Frontal cortex (tissue), 3 donors: ENCODE measurements at regions not wholly inside any gene's neighbourhood (a gene's known extent, or its start where the extent isn't known, plus 50 kb on each side); places are given as distances from the start of the nearest gene placed in this dataset.

Experiments
- DNase-seq, 2 donors: peaks; one replicate each; pipeline ENCODE4 v3.0.0; 2012; ENCODE audit warnings: low spot score in 2 of 2
- FAIRE-seq: peaks from 2 replicates; lab custom pipeline; 2012; peaks lifted over from hg19 to GRCh38; lab: Jason Lieb, UNC
- donor health status: control.
- donor health status: control.
- donor health status: control.

DNA sequence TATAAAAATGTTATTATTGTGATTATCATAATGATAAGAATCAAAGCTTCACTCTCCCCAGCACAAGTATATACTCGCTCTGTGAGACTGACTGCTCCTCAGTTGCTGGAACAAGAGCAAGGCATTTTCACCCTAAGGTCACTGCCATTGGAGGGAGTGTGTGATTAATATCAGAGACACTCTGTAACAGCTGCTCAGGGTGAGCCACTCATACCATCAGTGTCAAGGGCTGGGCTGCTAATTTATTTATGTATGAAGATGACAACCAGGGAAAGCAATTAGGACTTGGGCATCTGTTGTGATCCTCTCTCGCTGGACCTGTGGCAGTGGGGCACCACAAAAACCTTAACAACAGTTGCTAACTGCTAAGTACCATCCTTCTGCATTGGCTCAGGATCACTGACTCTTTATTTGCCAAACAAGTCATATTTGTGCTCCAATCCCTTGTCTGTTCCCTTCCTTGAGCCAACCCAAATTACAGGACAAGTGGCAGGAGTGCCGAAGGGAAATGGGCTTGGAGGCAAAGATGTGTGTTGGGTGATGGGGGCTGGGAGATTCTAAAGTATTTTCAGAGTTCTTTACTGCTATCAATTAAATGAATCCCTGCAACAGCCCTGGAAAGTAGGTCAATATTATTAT lies 297.5 kb upstream of the STT3B start:
- FAIRE-seq: no peak
- DNase-seq: no peak

DNA sequence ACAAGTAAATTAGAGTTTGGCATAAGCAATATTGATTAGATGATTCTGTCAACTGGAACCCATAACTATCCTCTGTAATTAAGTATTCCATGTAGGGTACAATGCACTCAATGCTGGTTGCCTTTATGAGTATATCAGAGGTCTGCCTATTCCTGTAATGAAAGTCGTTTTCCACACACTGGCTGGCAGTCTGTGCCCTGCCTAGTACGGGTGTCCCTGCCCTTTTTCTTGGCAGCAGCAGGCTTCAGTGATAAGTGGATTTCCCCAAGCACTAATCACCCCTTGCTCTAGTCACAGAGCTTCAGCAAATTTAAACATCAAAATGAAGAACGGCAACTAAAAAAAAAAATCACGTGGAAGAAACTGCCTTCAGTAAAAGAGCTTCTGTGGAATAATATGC lies 294.8 kb upstream of the STT3B start:
- no peak for DNase-seq
- FAIRE-seq: no peak

DNA sequence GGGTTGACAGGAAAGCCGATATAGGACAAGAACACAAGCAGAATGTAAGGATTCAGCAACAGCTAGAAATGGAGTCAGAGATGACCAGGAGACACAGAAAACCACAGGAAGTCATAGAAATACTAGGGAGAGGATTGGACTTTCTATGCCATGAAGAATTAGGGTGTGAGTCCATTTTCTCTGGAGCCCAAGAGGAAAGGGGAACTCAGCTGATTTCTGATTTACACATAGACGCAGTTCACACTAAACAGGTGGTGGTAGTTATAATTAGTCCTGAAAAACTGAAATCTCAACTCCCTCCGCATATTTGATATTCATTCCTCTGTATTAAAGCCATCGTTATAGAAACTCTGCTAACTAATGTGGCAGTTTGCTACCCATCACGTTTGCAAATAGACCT lies 292.7 kb upstream of the STT3B start:
- no peak for DNase-seq
- no peak for FAIRE-seq

DNA sequence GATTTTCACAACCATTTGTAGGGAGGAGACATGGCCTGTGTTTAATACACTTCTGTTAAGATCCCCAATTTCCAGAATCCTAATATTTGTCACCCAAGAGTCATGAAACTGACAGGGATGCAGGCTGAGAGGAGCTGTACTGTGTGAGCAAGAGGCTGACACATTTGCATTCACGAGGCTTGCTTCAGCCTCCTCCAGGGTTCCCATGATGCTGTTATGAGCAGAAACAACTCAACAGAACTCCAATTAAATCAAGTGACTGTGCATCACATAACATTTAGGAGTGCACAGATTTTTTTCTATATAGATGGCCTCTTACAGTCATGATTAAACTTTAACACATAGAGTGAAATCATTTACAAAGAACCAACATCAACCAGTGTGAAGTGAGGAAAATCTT lies 292.3 kb upstream of the STT3B start:
- FAIRE-seq (no peak), DNase-seq (no peak)

- DNase-seq: no peak
- FAIRE-seq: no peak
These were observed 291.9 kb upstream of the STT3B start for GRCh38 chr3:31240874-31241273.

- DNase-seq: no peak
- FAIRE-seq: no peak
These were observed 291.2 kb upstream of the STT3B start for GRCh38 chr3:31241533-31241932.

DNA sequence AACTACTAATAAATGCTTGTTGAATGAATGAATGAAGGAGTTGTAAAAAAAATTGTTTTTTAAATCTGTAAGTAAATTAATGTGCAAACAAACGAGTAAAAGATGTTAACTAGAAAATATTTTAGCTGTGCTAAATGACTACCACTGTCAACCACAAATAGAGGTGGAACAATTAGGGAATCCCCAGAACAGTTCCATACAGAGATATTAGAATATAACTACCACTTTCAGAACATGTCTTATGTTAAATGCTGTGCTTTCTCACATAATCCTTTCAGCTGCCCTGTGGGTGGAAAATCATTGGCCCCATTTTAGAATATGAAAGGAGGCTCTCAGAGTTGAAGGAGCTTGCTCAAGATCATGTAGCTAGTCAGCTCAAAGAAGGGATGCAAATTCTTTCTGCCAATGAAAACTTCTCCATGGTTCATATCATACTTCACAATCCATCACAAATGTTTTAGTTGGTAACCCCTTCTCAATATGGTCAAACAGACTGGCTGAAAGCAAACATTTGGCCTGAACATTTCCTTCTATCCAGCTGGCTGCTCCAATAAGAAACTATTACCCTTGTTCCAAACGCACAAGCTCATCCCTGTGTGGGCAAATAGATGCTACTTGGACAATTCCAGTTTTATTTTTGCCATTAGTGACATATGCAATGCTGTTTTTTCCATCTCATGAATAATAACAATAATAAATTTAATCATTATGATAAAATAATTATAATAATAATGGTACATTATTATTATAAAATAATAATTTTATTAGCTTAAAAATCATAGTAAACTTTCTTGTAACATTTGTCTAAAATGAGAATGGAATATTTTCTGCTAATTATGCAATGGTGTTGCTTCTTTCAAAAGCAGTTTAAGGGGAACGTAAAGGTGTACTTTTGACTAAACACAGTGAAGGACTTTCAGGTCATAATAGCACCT lies 290.4 kb upstream of the STT3B start:
- FAIRE-seq (no peak), DNase-seq (no peak)

DNA sequence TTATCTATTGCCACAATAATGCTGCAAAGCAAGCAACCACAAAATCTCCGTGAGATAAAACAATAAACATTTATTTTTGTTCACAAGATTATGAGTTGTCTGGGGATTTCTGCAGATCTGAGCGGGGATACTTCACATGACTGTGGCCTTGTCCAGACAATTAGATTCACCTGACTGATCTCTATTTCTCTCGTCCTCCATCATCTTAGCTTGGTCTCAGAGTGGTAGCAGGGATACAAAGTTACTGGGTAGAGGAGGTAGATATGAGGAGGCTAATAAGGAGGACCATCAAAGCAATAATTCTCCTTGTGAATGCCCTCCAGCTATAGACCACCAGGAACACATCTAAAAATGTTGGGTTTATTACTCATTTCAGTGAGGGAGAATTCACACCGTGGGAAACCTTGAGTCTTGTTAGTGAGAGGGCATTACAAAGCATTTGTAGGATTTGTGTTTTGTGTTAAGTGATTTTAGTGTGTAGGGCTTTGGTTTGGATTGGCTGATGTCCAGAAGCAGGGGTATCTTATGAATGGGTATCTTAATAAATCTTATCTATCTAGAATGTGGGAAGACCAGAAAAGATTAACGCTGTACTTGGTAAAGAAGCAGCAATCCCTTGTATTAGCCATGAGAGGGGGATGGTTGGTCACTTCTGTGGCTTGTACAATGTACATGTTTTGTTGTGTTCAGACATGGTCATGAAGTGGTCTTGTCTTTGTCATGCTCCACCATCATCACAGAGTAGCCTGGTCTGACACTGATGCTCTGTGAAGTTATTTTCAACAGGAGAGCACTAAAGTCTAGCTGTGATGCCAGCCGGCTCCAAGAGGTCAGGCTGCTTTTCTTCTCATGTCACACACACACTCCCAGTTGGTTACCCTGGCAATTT lies 287.6 kb upstream of the STT3B start:
- DNase-seq (no peak), FAIRE-seq (no peak)

GRCh38 chr3:31246293-31247062 lies 286.2 kb upstream of the STT3B start:
- DNase-seq (no peak), FAIRE-seq (no peak)

DNA sequence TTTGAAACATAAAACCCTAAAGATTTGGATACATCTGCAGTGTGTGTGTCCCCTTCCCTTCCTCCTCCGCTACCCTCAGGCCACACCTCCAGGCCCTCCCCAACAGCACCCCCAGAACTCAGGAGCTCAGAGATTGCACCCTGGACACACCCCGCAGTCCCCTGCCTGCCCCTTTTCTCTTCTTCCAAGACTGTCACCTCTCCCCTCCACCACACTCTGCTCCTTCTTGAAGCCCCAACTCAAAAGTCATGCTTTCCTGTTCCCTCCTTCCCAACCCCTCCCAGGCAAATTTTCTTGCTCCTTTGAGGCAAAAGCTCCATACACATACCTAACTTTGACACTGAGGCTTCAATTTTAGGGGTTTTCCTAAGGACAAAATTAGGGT lies 285.7 kb upstream of the STT3B start:
- no peak for FAIRE-seq

DNA sequence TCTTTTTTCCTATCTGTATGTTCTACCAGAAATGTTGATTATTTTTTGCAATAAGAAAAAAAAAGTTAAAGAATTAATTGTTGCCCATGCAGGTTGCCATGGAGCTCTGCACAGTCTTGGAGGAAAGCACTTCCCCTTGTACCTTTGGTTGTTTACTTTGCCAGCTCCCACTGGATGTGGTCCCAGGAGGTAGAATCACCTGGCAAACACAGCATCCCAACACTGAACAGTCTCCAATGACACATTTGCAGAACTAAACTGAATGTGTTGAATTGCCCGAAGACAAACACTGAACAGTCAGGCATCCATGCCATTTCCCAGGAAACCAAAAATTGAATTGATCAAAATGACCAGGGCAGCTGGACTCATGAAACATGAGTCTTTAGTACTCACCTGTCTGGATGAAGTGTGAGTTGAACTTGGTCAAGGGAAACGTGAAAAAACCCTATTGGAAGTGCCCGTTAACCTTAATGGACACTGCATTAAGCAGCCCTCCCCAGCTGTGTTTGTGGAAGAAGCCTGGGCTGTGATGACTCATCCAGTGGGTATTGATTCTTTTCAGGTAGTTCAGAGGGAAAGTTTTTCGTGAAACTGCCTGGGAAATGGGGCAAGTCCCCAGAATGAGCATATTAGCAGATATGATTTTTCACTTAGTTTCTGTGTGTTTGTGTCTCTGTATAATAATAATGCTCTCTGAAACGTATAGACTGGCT lies 284.7 kb upstream of the STT3B start:
- no peak for DNase-seq
- no peak for FAIRE-seq

More for the DNA sequence above, 285.7 kb upstream of the STT3B start:
- DNase-seq: no peak

DNA sequence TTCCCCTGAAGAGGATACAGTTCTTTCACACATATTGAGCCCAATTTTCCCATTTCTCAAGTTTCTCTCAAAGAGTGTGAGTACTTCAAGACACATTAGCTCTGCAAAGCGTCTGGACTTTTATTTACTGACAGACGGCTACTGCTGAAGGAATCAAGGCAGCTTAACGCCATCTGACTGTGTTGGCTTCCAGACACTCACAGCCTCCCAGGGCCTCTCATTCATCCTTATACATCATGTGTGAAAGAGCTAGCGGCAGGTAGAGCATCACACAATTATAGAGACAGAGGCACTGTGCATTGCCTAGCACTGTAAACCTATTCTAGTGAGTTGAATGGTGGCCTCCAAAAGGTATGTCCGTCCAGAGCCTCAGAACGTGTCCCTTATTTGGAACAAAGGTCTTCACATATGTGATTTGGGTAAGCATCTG lies 284.1 kb upstream of the STT3B start:
- no peak for DNase-seq
- FAIRE-seq: no peak

- DNase-seq (no peak), FAIRE-seq (no peak)
These were observed 283.2 kb upstream of the STT3B start for GRCh38 chr3:31249545-31249944.

DNA sequence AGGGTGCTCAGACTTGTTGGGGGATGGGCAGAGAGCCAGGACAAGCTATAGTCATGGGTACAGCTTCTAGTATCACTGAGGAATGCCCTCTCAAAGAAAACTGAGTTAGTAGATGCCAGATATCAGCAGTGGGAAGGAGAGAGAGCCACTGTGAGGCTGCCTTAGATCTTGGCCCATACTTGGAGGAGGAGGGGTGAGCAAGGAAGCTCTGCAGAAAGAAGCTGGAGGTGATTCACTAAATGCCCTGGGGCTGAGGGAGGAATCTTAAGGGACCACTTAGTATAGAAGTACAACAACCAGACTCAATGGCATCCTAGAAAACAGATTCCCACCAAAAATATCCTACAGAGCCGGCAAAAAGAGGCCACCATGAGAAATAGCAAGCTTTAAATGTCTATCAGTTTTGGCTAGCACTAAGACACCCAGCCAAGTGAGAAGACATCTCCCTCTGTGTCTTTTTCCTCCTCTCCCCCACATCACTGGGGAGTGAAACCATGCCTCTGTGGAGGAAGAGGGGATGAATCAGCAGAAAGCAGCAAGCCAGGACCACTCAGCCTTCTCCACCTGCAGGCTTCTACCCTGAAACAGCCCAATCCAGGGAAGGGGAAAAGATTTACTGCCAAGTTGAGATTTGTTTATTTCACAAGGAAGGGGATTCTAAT lies 282.5 kb upstream of the STT3B start:
- FAIRE-seq (no peak), DNase-seq (no peak)

DNA sequence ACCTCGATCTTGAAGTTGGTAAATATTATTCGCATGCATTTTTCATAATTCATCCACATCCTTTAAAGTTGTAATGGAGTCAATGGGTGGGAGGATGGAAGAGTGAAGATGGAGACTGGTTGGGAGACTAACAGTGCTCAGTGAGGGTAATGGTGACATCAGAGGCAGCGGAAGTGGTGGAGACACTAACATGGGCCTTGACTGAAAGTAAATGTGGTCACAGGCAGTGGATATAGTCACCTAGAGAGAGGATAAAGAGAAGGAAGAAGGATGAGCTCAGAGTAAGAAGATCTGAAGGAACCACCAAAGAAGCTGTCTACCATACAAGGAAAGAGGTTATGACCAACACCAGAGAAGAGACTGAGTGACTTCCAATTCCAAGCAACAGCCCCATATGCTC lies 281.6 kb upstream of the STT3B start:
- FAIRE-seq: no peak

GRCh38 chr3:31252216-31253185 lies 280.2 kb upstream of the STT3B start:
- no peak for DNase-seq
- no peak for FAIRE-seq

More for the DNA sequence above, 281.6 kb upstream of the STT3B start:
- DNase-seq: no peak

GRCh38 chr3:31253782-31254181 lies 278.9 kb upstream of the STT3B start:
- FAIRE-seq (no peak), DNase-seq (no peak)
